ENCODE measurements at regions not wholly inside any gene's neighbourhood (a gene's known extent, or its start where the extent isn't known, plus 50 kb on each side); places are given as distances from the start of the nearest gene placed in this dataset.

- Histone ChIP-seq H3K4ac (replicated peaks; ENCODE audit: insufficient read length, low read depth, low read length) (no peak overlapping the region), H2BK5ac (ENCODE audit: low read depth, low read length) (no peak overlapping the region), H4K20me1 (replicated peaks in 1 of 2; ENCODE audit: control insufficient read depth in 1 of 2, insufficient read depth in 2 of 2, low read length in 2 of 2) (no peaks in the 10 kb centered on the region), H3K4me1 (replicated peaks in 1 of 4; ENCODE audit: control insufficient read depth in 3 of 4, insufficient read depth in 4 of 4, low read length in 3 of 4) (peaks cover 0 to 6% (median 1%) of the 10 kb centered on the region in 4 experiments; a peak in 1 of 7 replicates), H3K27me3 (replicated peaks in 1 of 4; ENCODE audit: control insufficient read depth in 3 of 4, extremely low read depth in 1 of 4, insufficient read depth in 3 of 4, low read length in 3 of 4) (no peaks in the 10 kb centered on the region), H2BK120ac (replicated peaks; ENCODE audit: low read depth, low read length) (no peak overlapping the region), H3K23ac (ENCODE audit: insufficient read length) (no peak overlapping the region), H3K9me3 (ENCODE audit: insufficient read depth in 2 of 2, low read depth in 1 of 2, low read length in 1 of 2) (no peaks in the 10 kb centered on the region; a peak in 1 of 4 replicates), H3K4me2 (ENCODE audit: insufficient read depth in 1 of 2, low read depth in 2 of 2, low read length in 2 of 2) (no peak overlapping the region), H4K91ac (replicated peaks; ENCODE audit: insufficient read length, low read length) (no peak overlapping the region), H3K56ac (replicated peaks; ENCODE audit: insufficient read length, low read depth, low read length) (no peak overlapping the region), H3K79me1 (ENCODE audit: low read depth, low read length) (no peaks in the 10 kb centered on the region), H3K9ac (replicated peaks in 1 of 4; ENCODE audit: extremely low read depth in 1 of 4, low read depth in 3 of 4, low read length in 3 of 4) (no peak overlapping the region), H3K18ac (ENCODE audit: extremely low read depth, low read length) (no peak overlapping the region), H2BK20ac (ENCODE audit: low read length) (no peak overlapping the region), H4K5ac (ENCODE audit: insufficient read length, low read depth, low read length) (no peak overlapping the region), H3K23me2 (ENCODE audit: low read depth, low read length) (no peaks in the 10 kb centered on the region), H2AFZ (ENCODE audit: low read length) (no peak overlapping the region), H2BK15ac (ENCODE audit: low read length) (no peak overlapping the region), H2AK5ac (ENCODE audit: low read depth, low read length) (no peak overlapping the region), H3K36me3 (ENCODE audit: control insufficient read depth in 2 of 4, insufficient read depth in 4 of 4, low read length in 3 of 4) (no peaks in the 10 kb centered on the region), H2BK12ac (ENCODE audit: low read depth, low read length) (no peak overlapping the region), H3K27ac (ENCODE audit: low read depth, low read length) (no peak overlapping the region), H3K79me2 (ENCODE audit: control insufficient read depth in 1 of 2, insufficient read depth in 2 of 2, low read length in 2 of 2) (no peaks in the 10 kb centered on the region), H3K14ac (ENCODE audit: insufficient read length) (no peak overlapping the region), H4K8ac (ENCODE audit: extremely low read depth, insufficient read depth, low read length) (no peak overlapping the region), H3K4me3 (ENCODE audit: extremely low read depth in 1 of 4, insufficient read depth in 2 of 4, low read depth in 3 of 4, low read length in 4 of 4) (no peak overlapping the region)
- 93% methylated on average over 5 of the region's 5 CpGs; no CpG with 5 or more reads in 1 of the 2 experiments for WGBS, 2 experiments (ENCODE audit: extremely low coverage in 1 of 2, insufficient coverage in 1 of 2, insufficient read length in 1 of 2, insufficient replicate concordance in 2 of 2, low coverage in 1 of 2, low lambda C conversion rate in 2 of 2, missing lambda C conversion rate in 1 of 2)
- ChIA-PET CTCF (ENCODE audit: partially characterized antibody) (no interaction called here), POLR2A (ENCODE audit: partially characterized antibody) (no interaction called here)
- DNase-seq (ENCODE audit: low read depth in 1 of 2, low spot score in 2 of 2) (no peak), FAIRE-seq (no peak)
- TF ChIP-seq SAP30 (IDR thresholded peaks at IDR 0.05; ENCODE audit: insufficient read depth, insufficient replicate concordance, low read length): no peak
- TF ChIP-seq CBX5 (IDR thresholded peaks at IDR 0.05; ENCODE audit: low read depth, low read length): no peak
- TF ChIP-seq YY1 (IDR thresholded peaks at IDR 0.05; ENCODE audit: low read depth, low read length): no peak
- TF ChIP-seq RXRA (IDR thresholded peaks at IDR 0.05; ENCODE audit: insufficient read depth, low read depth, low read length): no peak
- no peak for TF ChIP-seq CEBPB (IDR thresholded peaks at IDR 0.05; ENCODE audit: low read depth, low read length)
- no peak for TF ChIP-seq SIRT6 (IDR thresholded peaks at IDR 0.05; ENCODE audit: low read length)
- no peak for TF ChIP-seq RNF2 (IDR thresholded peaks at IDR 0.05; ENCODE audit: borderline replicate concordance, low read depth, low read length, missing control alignments, poor library complexity, severe bottlenecking)
- TF ChIP-seq, protein P1, sequence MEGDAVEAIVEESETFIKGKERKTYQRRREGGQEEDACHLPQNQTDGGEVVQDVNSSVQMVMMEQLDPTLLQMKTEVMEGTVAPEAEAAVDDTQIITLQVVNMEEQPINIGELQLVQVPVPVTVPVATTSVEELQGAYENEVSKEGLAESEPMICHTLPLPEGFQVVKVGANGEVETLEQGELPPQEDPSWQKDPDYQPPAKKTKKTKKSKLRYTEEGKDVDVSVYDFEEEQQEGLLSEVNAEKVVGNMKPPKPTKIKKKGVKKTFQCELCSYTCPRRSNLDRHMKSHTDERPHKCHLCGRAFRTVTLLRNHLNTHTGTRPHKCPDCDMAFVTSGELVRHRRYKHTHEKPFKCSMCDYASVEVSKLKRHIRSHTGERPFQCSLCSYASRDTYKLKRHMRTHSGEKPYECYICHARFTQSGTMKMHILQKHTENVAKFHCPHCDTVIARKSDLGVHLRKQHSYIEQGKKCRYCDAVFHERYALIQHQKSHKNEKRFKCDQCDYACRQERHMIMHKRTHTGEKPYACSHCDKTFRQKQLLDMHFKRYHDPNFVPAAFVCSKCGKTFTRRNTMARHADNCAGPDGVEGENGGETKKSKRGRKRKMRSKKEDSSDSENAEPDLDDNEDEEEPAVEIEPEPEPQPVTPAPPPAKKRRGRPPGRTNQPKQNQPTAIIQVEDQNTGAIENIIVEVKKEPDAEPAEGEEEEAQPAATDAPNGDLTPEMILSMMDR (IDR thresholded peaks at IDR 0.05; ENCODE audit: control extremely low read depth in 1 of 3, insufficient read depth in 1 of 3, low read depth in 1 of 3, low read length in 3 of 3): no peak
- TF ChIP-seq ATF3 (IDR thresholded peaks at IDR 0.05; ENCODE audit: insufficient read depth, low read depth, low read length): no peak
- TF ChIP-seq KDM5A (IDR thresholded peaks at IDR 0.05; ENCODE audit: low read length): no peak
Measured at GRCh38 chr14:59017285-59017965, 171.0 kb upstream of the DAAM1 start.
